ENCODE measurements at regions not wholly inside any gene's neighbourhood (a gene's known extent, or its start where the extent isn't known, plus 50 kb on each side); places are given as distances from the start of the nearest gene placed in this dataset.

- TF ChIP-seq CTCF (IDR thresholded peaks at IDR 0.05; ENCODE audit: low read length), result no peak
- TF ChIP-seq EZH2phosphoT487 (IDR thresholded peaks at IDR 0.05; ENCODE audit: low read length), result no peak
- TF ChIP-seq EZH2 (optimal IDR thresholded peaks at IDR 0.05; ENCODE audit: low read depth, low read length), result no peak
Observed at GRCh38 chr9:95773053-95773418, 102.5 kb upstream of the ERCC6L2 start.

Data from MM.1S (cell line).